Suprapubic skin (tissue), 4 donors: ENCODE measurements at regions not wholly inside any gene's neighbourhood (a gene's known extent, or its start where the extent isn't known, plus 50 kb on each side); places are given as distances from the start of the nearest gene placed in this dataset.
"Not testable (repeated sequence)": the region's sequence is repeated elsewhere in the genome, so short reads cannot be mapped to it uniquely, and the experiment has no call there.

Experiments used
- DNase-seq, 2 donors: peaks; one replicate each; pipeline ENCODE4 v3.0.0-alpha.2; 2019; ENCODE audit warnings: low spot score in 2 of 2
- H3K27ac ChIP-seq: fragments of 200-600 bp; sonication (generic); one replicate; pipeline ENCODE4 v1.5.1; 2019
- H3K27me3 ChIP-seq: fragments of 200-600 bp; sonication (generic); one replicate; pipeline ENCODE4 v1.5.1; 2019
- H3K36me3 ChIP-seq: fragments of 200-600 bp; sonication (generic); one replicate; pipeline ENCODE4 v1.5.1; 2019
- H3K4me1 ChIP-seq: fragments of 200-600 bp; sonication (generic); one replicate; pipeline ENCODE4 v1.5.1; 2019
- H3K4me3 ChIP-seq: fragments of 200-600 bp; sonication (generic); one replicate; pipeline ENCODE4 v1.5.1; 2019; ENCODE audit warnings: mild to moderate bottlenecking
- H3K9me3 ChIP-seq: fragments of 200-600 bp; sonication (generic); one replicate; pipeline ENCODE4 v1.5.1; 2019
- CTCF ChIP-seq, 2 donors: fragments of 200-600 bp in 1 of 2; fragments of 450-650 bp in 1 of 2; sonication (generic) in 1 of 2; IDR thresholded peaks; one replicate each; pipeline ENCODE4 v1.5.1; 2016 to 2019; ENCODE audit warnings: antibody characterized with exemption in 2 of 2, mild to moderate bottlenecking in 1 of 2, moderate library complexity in 1 of 2
- EP300 ChIP-seq: sonication (generic); formaldehyde crosslinking; IDR thresholded peaks from one replicate; pipeline ENCODE4 v1.6.1; 2017; ENCODE audit warnings: antibody characterized with exemption
- POLR2A ChIP-seq, 2 donors: fragments of 450-650 bp; IDR thresholded peaks; one replicate each; pipeline ENCODE4 v1.6.1; 2017; ENCODE audit warnings: antibody characterized with exemption in 2 of 2, mild to moderate bottlenecking in 2 of 2, moderate library complexity in 2 of 2
- POLR2AphosphoS5 ChIP-seq, 3 donors: sonication (generic); formaldehyde crosslinking; IDR thresholded peaks; one replicate each; pipeline ENCODE4 v1.6.1; 2017; ENCODE audit warnings: antibody characterized with exemption in 3 of 3
- WGBS: methylation state at CpG from one replicate; pipeline ENCODE4 v1.1.5; 2018; 5-methylcytosine and 5-hydroxymethylcytosine counted together

GRCh38 chr4:67412153-67412712 lies 133.1 kb downstream of the CENPC start:
- H3K4me3 ChIP-seq, H3K4me1 ChIP-seq, H3K36me3 ChIP-seq, DNase-seq, H3K9me3 ChIP-seq, H3K27ac ChIP-seq, H3K27me3 ChIP-seq: not testable (repeated sequence)
- 99% methylated on average over 10 of the region's 15 CpGs for WGBS

- H3K27me3 ChIP-seq = no peaks in the 10 kb centered on the region
- DNase-seq = no peak
- TF ChIP-seq CTCF (IDR thresholded peaks at IDR 0.05) (no peak), EP300 (no peak), POLR2A (IDR thresholded peaks at IDR 0.05) (no peak), POLR2AphosphoS5 (IDR thresholded peaks at IDR 0.05) (no peak)
- no peaks in the 10 kb centered on the region for H3K36me3 ChIP-seq
- no peak overlapping the region for H3K4me3 ChIP-seq
- peaks cover 9% of the 10 kb centered on the region for H3K9me3 ChIP-seq
- H3K27ac ChIP-seq = no peak overlapping the region
- H3K4me1 ChIP-seq = no peaks in the 10 kb centered on the region
Observed at GRCh38 chr4:67403342-67403741, 142.0 kb downstream of the CENPC start.

DNA sequence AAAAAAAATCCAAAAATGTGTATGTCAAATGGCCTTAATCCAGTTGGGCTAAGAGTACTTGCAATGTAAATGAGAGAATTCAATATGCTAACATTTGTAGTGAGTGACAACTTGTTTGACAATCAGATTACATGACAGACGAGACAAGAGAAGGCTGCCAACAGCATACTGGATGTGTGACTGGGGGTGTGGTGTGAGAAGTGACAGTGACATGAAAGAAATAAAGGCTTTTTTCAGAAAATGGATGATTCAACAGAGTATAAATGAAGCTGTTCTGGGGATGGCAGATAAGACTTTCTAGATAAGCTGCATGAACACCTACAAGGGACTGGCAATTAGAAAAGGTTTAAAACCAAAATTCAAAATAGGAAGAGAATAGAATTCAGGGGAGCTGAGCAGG lies 143.4 kb downstream of the CENPC start:
- no peaks in the 10 kb centered on the region for H3K27me3 ChIP-seq
- no peaks in the 10 kb centered on the region for H3K4me1 ChIP-seq
- 40% methylated on average over 1 of the region's 1 CpG for WGBS
- no peaks in the 10 kb centered on the region for H3K36me3 ChIP-seq
- H3K27ac ChIP-seq = no peak overlapping the region
- no peak for DNase-seq
- no peak overlapping the region for H3K4me3 ChIP-seq
- H3K9me3 ChIP-seq = peaks cover 8% of the 10 kb centered on the region
- TF ChIP-seq POLR2AphosphoS5 (IDR thresholded peaks at IDR 0.05) (no peak), POLR2A (IDR thresholded peaks at IDR 0.05) (no peak), EP300 (no peak)

DNA sequence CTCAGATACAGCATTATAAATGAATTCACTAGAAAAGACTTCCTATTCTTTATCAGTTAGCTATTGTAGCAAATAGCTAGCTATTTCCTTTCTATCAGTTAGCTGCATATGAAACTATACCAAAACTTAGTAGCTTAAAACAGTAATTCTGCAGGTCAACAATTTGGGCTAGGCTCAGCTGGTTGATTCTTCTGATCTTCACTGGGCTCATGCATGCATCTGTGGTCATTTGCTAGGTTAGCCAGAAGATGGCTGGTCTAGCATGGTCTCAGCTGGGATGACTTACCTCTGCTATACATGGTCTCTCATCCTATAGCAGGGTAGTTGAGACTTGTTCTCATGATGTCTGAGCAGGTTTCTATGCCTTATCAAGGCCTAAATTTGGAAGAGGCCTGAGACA lies 147.4 kb downstream of the CENPC start:
- no peak for DNase-seq
- Histone ChIP-seq H3K9me3 (no peaks in the 10 kb centered on the region), H3K4me3 (no peak overlapping the region), H3K4me1 (no peaks in the 10 kb centered on the region), H3K36me3 (no peaks in the 10 kb centered on the region), H3K27me3 (no peaks in the 10 kb centered on the region), H3K27ac (no peak overlapping the region)
- no peak for TF ChIP-seq CTCF (IDR thresholded peaks at IDR 0.05)
- no peak for TF ChIP-seq POLR2A (IDR thresholded peaks at IDR 0.05)
- no peak for TF ChIP-seq EP300
- no peak for TF ChIP-seq POLR2AphosphoS5 (IDR thresholded peaks at IDR 0.05)

GRCh38 chr4:67397031-67397430 lies 148.3 kb downstream of the CENPC start:
- DNase-seq = no peak
- H3K27me3 ChIP-seq = no peaks in the 10 kb centered on the region
- no peaks in the 10 kb centered on the region for H3K4me1 ChIP-seq
- no peak overlapping the region for H3K27ac ChIP-seq
- TF ChIP-seq POLR2A (IDR thresholded peaks at IDR 0.05) = no peak
- TF ChIP-seq POLR2AphosphoS5 (IDR thresholded peaks at IDR 0.05) = no peak
- TF ChIP-seq CTCF (IDR thresholded peaks at IDR 0.05) = no peak
- TF ChIP-seq EP300 = no peak
- WGBS = 73% methylated on average over 5 of the region's 5 CpGs
- no peaks in the 10 kb centered on the region for H3K36me3 ChIP-seq
- H3K9me3 ChIP-seq = no peaks in the 10 kb centered on the region
- H3K4me3 ChIP-seq = no peak overlapping the region

DNA sequence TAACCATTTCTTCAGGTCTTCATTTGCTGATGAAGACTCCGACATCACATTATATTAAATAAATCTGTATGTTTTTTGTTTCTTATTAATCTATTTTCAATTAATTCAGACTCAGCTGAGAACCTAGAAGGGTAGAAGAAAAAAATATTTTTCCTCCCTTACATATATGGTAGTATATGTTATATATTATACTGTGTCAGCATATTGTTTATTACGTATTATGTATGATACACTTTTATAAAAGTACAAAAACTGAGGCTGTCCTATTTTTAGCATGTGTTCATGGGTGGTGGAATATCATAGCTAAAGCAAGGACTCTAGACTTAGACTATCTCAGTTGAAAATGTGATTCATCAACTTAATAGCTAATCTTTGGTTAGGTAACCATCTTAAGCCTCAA lies 149.3 kb downstream of the CENPC start:
- Histone ChIP-seq H3K27ac (no peak overlapping the region), H3K4me1 (no peaks in the 10 kb centered on the region)
- no peak for TF ChIP-seq POLR2A (IDR thresholded peaks at IDR 0.05)
- TF ChIP-seq POLR2AphosphoS5 (IDR thresholded peaks at IDR 0.05) = no peak
- TF ChIP-seq CTCF (IDR thresholded peaks at IDR 0.05) = no peak
- no peak for TF ChIP-seq EP300

More for the DNA sequence above, 149.3 kb downstream of the CENPC start:
- H3K27me3 ChIP-seq = no peaks in the 10 kb centered on the region
- H3K9me3 ChIP-seq = no peaks in the 10 kb centered on the region
- WGBS = 95% methylated on average over 2 of the region's 2 CpGs
- DNase-seq = no peak
- H3K4me3 ChIP-seq = no peak overlapping the region
- H3K36me3 ChIP-seq = no peaks in the 10 kb centered on the region
